H1 (cell line): ENCODE measurements at regions not wholly inside any gene's neighbourhood (a gene's known extent, or its start where the extent isn't known, plus 50 kb on each side); places are given as distances from the start of the nearest gene placed in this dataset.

ENCODE experiments used
- CTCF ChIA-PET: fragments of 300-600 bp; sonication (Branson Sonifier 250); formaldehyde crosslinking; loops from one replicate; lab custom pipeline; 2021; ENCODE audit not compliant: partially characterized antibody; lab: Charles Lee
- POLR2A ChIA-PET: fragments of 300-600 bp; sonication (Branson Sonifier 250); formaldehyde crosslinking; loops from one replicate; lab custom pipeline; 2021; ENCODE audit warnings: inconsistent platforms; ENCODE audit not compliant: partially characterized antibody; lab: Charles Lee
- DNase-seq, 2 experiments: peaks; one replicate each; pipeline versions ENCODE4 v3.0.0 to v3.0.0-alpha.2; 2010 to 2022; ENCODE audit warnings: low spot score in 2 of 2, low read depth in 1 of 2, mixed read lengths in 1 of 2
- FAIRE-seq: peaks from 2 replicates; lab custom pipeline; 2011; peaks lifted over from hg19 to GRCh38; lab: Jason Lieb, UNC
- H2AFZ ChIP-seq: 2 replicates; pipeline ENCODE4 v1.8.1; 2012; ENCODE audit warnings: low read length, inconsistent platforms
- H2AK5ac ChIP-seq: 2 replicates; pipeline ENCODE4 v1.6.1; 2013; ENCODE audit warnings: low read depth, low read length
- H2BK120ac ChIP-seq: replicated peaks from 2 replicates; pipeline ENCODE3; 2013; ENCODE audit warnings: low read depth, low read length, inconsistent platforms
- H2BK12ac ChIP-seq: 2 replicates; pipeline ENCODE4 v1.6.1; 2013; ENCODE audit warnings: low read depth, low read length
- H2BK15ac ChIP-seq: 2 replicates; pipeline ENCODE4 v1.6.1; 2013; ENCODE audit warnings: low read length
- H2BK20ac ChIP-seq: 2 replicates; pipeline ENCODE4 v1.6.1; 2013; ENCODE audit warnings: low read length
- H2BK5ac ChIP-seq: 2 replicates; pipeline ENCODE4 v1.6.1; 2013; ENCODE audit warnings: low read depth, low read length
- H3K14ac ChIP-seq: 2 replicates; pipeline ENCODE4 v1.6.1; 2013; ENCODE audit warnings: inconsistent platforms; ENCODE audit not compliant: insufficient read length
- H3K18ac ChIP-seq: 2 replicates; pipeline ENCODE4 v1.6.1; 2013; ENCODE audit warnings: low read length; ENCODE audit errors: extremely low read depth
- H3K23ac ChIP-seq: 2 replicates; pipeline ENCODE4 v1.6.1; 2013; ENCODE audit warnings: inconsistent platforms; ENCODE audit not compliant: insufficient read length
- H3K23me2 ChIP-seq: 2 replicates; pipeline ENCODE4 v1.6.1; 2013; ENCODE audit warnings: low read depth, low read length
- H3K27ac ChIP-seq: 2 replicates; pipeline ENCODE4 v1.6.1; 2011; ENCODE audit warnings: low read depth, low read length, inconsistent platforms
- H3K27me3 ChIP-seq, 4 experiments: replicated peaks in 1 of 4; 1 replicate in 1 of 4; 2 replicates in 3 of 4; pipeline versions ENCODE4 v1.6.1 to v1.8.1; 2011 to 2013; ENCODE audit warnings: low read length in 3 of 4, mild to moderate bottlenecking in 3 of 4, inconsistent platforms in 2 of 4, mixed read lengths in 2 of 4, moderate library complexity in 1 of 4; ENCODE audit not compliant: control insufficient read depth in 3 of 4, insufficient read depth in 3 of 4; ENCODE audit errors: extremely low read depth in 1 of 4
- H3K36me3 ChIP-seq, 4 experiments: 2 replicates each; pipeline versions ENCODE4 v1.6.1 to v1.8.1; 2011 to 2013; ENCODE audit warnings: mild to moderate bottlenecking in 4 of 4, low read length in 3 of 4, moderate library complexity in 2 of 4, control low read depth in 1 of 4, inconsistent platforms in 1 of 4; ENCODE audit not compliant: insufficient read depth in 4 of 4, control insufficient read depth in 2 of 4
- H3K4ac ChIP-seq: replicated peaks from 2 replicates; pipeline ENCODE3; 2013; ENCODE audit warnings: low read length, low read depth, mixed read lengths, inconsistent platforms; ENCODE audit not compliant: insufficient read length
- H3K4me1 ChIP-seq, 4 experiments: replicated peaks in 1 of 4; 1 replicate in 1 of 4; 2 replicates in 3 of 4; pipeline versions ENCODE4 v1.6.1 to v1.8.1; 2011 to 2013; ENCODE audit warnings: low read length in 3 of 4, inconsistent platforms in 2 of 4, mixed read lengths in 1 of 4; ENCODE audit not compliant: insufficient read depth in 4 of 4, control insufficient read depth in 3 of 4
- H3K4me2 ChIP-seq, 2 experiments: 2 replicates each; pipeline versions ENCODE4 v1.6.1 to v1.8.1; 2011 to 2013; ENCODE audit warnings: low read depth in 2 of 2, low read length in 2 of 2, control low read depth in 1 of 2, inconsistent platforms in 1 of 2, mild to moderate bottlenecking in 1 of 2; ENCODE audit not compliant: insufficient read depth in 1 of 2
- H3K4me3 ChIP-seq, 4 experiments: fragments of 200-600, 300-600 bp in 1 of 4; sonication (generic), shearing (Covaris generic), sonication (Bioruptor Twin) in 1 of 4; 2 replicates each; pipeline versions ENCODE4 v1.5.1 to v1.8.1; 2011 to 2016; ENCODE audit warnings: low read length in 4 of 4, low read depth in 3 of 4, control low read depth in 2 of 4, inconsistent platforms in 2 of 4, mild to moderate bottlenecking in 2 of 4, mixed read lengths in 1 of 4, moderate library complexity in 1 of 4; ENCODE audit not compliant: insufficient read depth in 2 of 4; ENCODE audit errors: extremely low read depth in 1 of 4
- H3K56ac ChIP-seq: replicated peaks from 2 replicates; pipeline ENCODE3; 2013; ENCODE audit warnings: low read depth, mild to moderate bottlenecking, mixed read lengths, low read length, inconsistent platforms; ENCODE audit not compliant: insufficient read length
- H3K79me1 ChIP-seq: 2 replicates; pipeline ENCODE4 v1.6.1; 2013; ENCODE audit warnings: low read depth, low read length, control low read depth
- H3K79me2 ChIP-seq, 2 experiments: 2 replicates each; pipeline versions ENCODE4 v1.6.1 to v1.8.1; 2012 to 2013; ENCODE audit warnings: low read length in 2 of 2, mild to moderate bottlenecking in 2 of 2, inconsistent platforms in 1 of 2; ENCODE audit not compliant: insufficient read depth in 2 of 2, control insufficient read depth in 1 of 2
- H3K9ac ChIP-seq, 4 experiments: replicated peaks in 1 of 4; 1 replicate in 1 of 4; 2 replicates in 3 of 4; pipeline versions ENCODE4 v1.6.1 to v1.8.1; 2011 to 2013; ENCODE audit warnings: low read depth in 3 of 4, low read length in 3 of 4, control low read depth in 2 of 4, mild to moderate bottlenecking in 2 of 4, moderate library complexity in 2 of 4, inconsistent platforms in 1 of 4; ENCODE audit errors: extremely low read depth in 1 of 4
- H3K9me3 ChIP-seq, 2 experiments: 2 replicates each; pipeline versions ENCODE4 v1.6.1 to v1.8.1; 2012 to 2013; ENCODE audit warnings: mild to moderate bottlenecking in 2 of 2, moderate library complexity in 2 of 2, control low read depth in 1 of 2, inconsistent platforms in 1 of 2, low read depth in 1 of 2, low read length in 1 of 2, mixed read lengths in 1 of 2; ENCODE audit not compliant: insufficient read depth in 2 of 2
- H4K20me1 ChIP-seq, 2 experiments: replicated peaks in 1 of 2; 2 replicates each; pipeline versions ENCODE3 to v1.8.1; 2011 to 2013; ENCODE audit warnings: inconsistent platforms in 2 of 2, low read length in 2 of 2, mild to moderate bottlenecking in 1 of 2; ENCODE audit not compliant: insufficient read depth in 2 of 2, control insufficient read depth in 1 of 2
- H4K5ac ChIP-seq: 2 replicates; pipeline ENCODE4 v1.6.1; 2013; ENCODE audit warnings: low read length, low read depth, mixed read lengths, inconsistent platforms; ENCODE audit not compliant: insufficient read length
- H4K8ac ChIP-seq: 2 replicates; pipeline ENCODE4 v1.8.0; 2013; ENCODE audit warnings: mild to moderate bottlenecking, moderate library complexity, low read length, inconsistent platforms; ENCODE audit not compliant: insufficient read depth; ENCODE audit errors: extremely low read depth
- H4K91ac ChIP-seq: replicated peaks from 2 replicates; pipeline ENCODE3; 2013; ENCODE audit warnings: low read length, mixed read lengths, inconsistent platforms; ENCODE audit not compliant: insufficient read length
- ASH2L ChIP-seq: fragments of 200-600, 300-600 bp; sonication (generic); IDR thresholded peaks from one replicate; pipeline ENCODE4 v1.7.1; 2017; ENCODE audit warnings: low read length
- BRCA1 ChIP-seq: IDR thresholded peaks from 2 replicates; pipeline ENCODE4 v1.6.1; 2012; ENCODE audit warnings: low read depth, low read length, improper control_type of control experiment
- CEBPB ChIP-seq: IDR thresholded peaks from 2 replicates; pipeline ENCODE4 v1.6.1; 2012; ENCODE audit warnings: low read depth, low read length
- EZH2 ChIP-seq: fragments of 200-600 bp; sonication (generic); IDR thresholded peaks from 2 replicates; pipeline ENCODE4 v1.7.1; 2012; ENCODE audit warnings: low read depth, mild to moderate bottlenecking, moderate library complexity, low read length, inconsistent platforms; ENCODE audit not compliant: severe bottlenecking
- KDM1A ChIP-seq: fragments of 200-600, 300-600 bp; sonication (generic); IDR thresholded peaks from 2 replicates; pipeline ENCODE4 v1.7.1; 2016; ENCODE audit warnings: mild to moderate bottlenecking, low read length, borderline replicate concordance
- MAX ChIP-seq: IDR thresholded peaks from 2 replicates; pipeline ENCODE4 v1.6.1; 2012; ENCODE audit warnings: inconsistent platforms
- SIN3A ChIP-seq, 2 experiments: IDR thresholded peaks in 1 of 2; conservative IDR thresholded peaks in 1 of 2; 2 replicates each; pipeline ENCODE4 v1.6.1; 2011 to 2012; ENCODE audit warnings: low read length in 2 of 2, improper control_type of control experiment in 1 of 2, low read depth in 1 of 2, mild to moderate bottlenecking in 1 of 2
- SP1 ChIP-seq: IDR thresholded peaks from 2 replicates; pipeline ENCODE4 v1.6.1; 2011; ENCODE audit warnings: low read depth, low read length
- SRF ChIP-seq: IDR thresholded peaks from 2 replicates; pipeline ENCODE4 v1.6.1; 2011; ENCODE audit warnings: mild to moderate bottlenecking, low read depth, low read length, moderate library complexity
- WGBS, 2 experiments: shearing (Covaris generic) in 1 of 2; methylation state at CpG; one replicate each; pipeline versions ENCODE4 v1.1.6 to v1.1.7; 2013 to 2015; ENCODE audit warnings: low lambda C conversion rate in 2 of 2, mixed read lengths in 2 of 2, inconsistent platforms in 1 of 2, low coverage in 1 of 2, missing lambda C conversion rate in 1 of 2; ENCODE audit not compliant: insufficient replicate concordance in 2 of 2, insufficient coverage in 1 of 2, insufficient read length in 1 of 2; ENCODE audit errors: extremely low coverage in 1 of 2, missing lambda C conversion rate in 1 of 2; 5-methylcytosine and 5-hydroxymethylcytosine counted together
- TF ChIP-seq, protein P1 (sequence below): IDR thresholded peaks from 2 replicates; pipeline ENCODE4 v1.6.1; 2011; ENCODE audit warnings: low read depth, mild to moderate bottlenecking, low read length; ENCODE audit not compliant: insufficient read depth
- TF ChIP-seq, protein P2 (sequence below), 3 experiments: IDR thresholded peaks; 1 replicate in 2 of 3; 2 replicates in 1 of 3; pipeline versions ENCODE4 v1.5.1 to v1.6.1; 2011; ENCODE audit warnings: low read length in 3 of 3, mild to moderate bottlenecking in 3 of 3, inconsistent platforms in 2 of 3, low read depth in 1 of 3, moderate library complexity in 1 of 3; ENCODE audit not compliant: insufficient read depth in 1 of 3; ENCODE audit errors: control extremely low read depth in 1 of 3

DNA sequence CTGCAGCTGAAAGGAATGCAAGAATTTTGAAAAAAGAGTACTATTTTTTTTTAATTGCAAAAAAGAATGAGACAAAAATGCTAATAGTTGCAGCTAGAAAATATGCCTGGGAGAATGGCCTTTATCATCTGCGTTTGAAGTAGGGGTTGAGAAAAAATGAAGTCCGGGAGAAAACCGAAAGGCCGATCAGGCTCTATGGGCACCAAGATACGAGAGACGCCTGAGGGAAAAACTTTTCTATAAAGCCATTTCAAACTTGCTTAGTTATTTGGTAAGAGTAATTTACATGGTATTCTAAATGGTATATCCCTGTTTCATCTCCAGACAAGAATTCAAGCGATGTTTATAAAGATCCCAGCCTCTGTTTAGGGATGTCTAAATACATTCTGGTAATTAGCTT is 99.3 kb upstream of the EFNA5 start:
- Histone ChIP-seq H2BK15ac (no peak overlapping the region), H3K14ac (no peak overlapping the region), H2BK120ac (no peak overlapping the region), H4K20me1 (no peaks in the 10 kb centered on the region), H3K56ac (no peak overlapping the region), H3K23ac (no peak overlapping the region), H3K79me2 (no peaks in the 10 kb centered on the region), H3K4me3 (no peak overlapping the region), H3K4me1 (peaks cover 0 to 19% (median 6%) of the 10 kb centered on the region in 4 experiments; a peak in 5 of 7 replicates), H4K5ac (no peak overlapping the region), H3K4me2 (no peak overlapping the region), H3K18ac (no peak overlapping the region), H3K36me3 (no peaks in the 10 kb centered on the region), H2AFZ (no peak overlapping the region), H2BK5ac (no peak overlapping the region), H2AK5ac (no peak overlapping the region), H3K79me1 (no peaks in the 10 kb centered on the region), H2BK12ac (no peak overlapping the region), H4K8ac (no peak overlapping the region), H3K4ac (no peak overlapping the region), H3K23me2 (no peaks in the 10 kb centered on the region), H2BK20ac (no peak overlapping the region), H4K91ac (no peak overlapping the region), H3K27me3 (no peaks in the 10 kb centered on the region; a peak in 1 of 7 replicates), H3K9ac (no peak overlapping the region), H3K27ac (no peak overlapping the region), H3K9me3 (no peaks in the 10 kb centered on the region)
- FAIRE-seq (no peak), DNase-seq (no peak)
- POLR2A ChIA-PET, result interaction anchor here (0.5 kb wide), 1 partner anchor 1470 kb away, joined by 3 read pairs; no protein-coding TSS in a partner anchor
- CTCF ChIA-PET, result no interaction called here
- WGBS, 2 experiments, result 87% methylated on average over 7 of the region's 7 CpGs; no CpG with 5 or more reads in 1 of the 2 experiments
- no peak for TF ChIP-seq SP1
- no peak for TF ChIP-seq ASH2L
- TF ChIP-seq, protein P1, sequence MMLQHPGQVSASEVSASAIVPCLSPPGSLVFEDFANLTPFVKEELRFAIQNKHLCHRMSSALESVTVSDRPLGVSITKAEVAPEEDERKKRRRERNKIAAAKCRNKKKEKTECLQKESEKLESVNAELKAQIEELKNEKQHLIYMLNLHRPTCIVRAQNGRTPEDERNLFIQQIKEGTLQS, result no peak
- no peak for TF ChIP-seq CEBPB
- no peak for TF ChIP-seq KDM1A
- TF ChIP-seq BRCA1, result no peak
- TF ChIP-seq EZH2, result no peak
- no peak for TF ChIP-seq SIN3A (conservative IDR thresholded peaks at IDR 0.05 in 1 of 2, IDR thresholded peaks at IDR 0.05 in 1 of 2; ENCODE audit: low read depth in 1 of 2, low read length in 2 of 2)
- TF ChIP-seq SRF, result no peak
- TF ChIP-seq, protein P2, sequence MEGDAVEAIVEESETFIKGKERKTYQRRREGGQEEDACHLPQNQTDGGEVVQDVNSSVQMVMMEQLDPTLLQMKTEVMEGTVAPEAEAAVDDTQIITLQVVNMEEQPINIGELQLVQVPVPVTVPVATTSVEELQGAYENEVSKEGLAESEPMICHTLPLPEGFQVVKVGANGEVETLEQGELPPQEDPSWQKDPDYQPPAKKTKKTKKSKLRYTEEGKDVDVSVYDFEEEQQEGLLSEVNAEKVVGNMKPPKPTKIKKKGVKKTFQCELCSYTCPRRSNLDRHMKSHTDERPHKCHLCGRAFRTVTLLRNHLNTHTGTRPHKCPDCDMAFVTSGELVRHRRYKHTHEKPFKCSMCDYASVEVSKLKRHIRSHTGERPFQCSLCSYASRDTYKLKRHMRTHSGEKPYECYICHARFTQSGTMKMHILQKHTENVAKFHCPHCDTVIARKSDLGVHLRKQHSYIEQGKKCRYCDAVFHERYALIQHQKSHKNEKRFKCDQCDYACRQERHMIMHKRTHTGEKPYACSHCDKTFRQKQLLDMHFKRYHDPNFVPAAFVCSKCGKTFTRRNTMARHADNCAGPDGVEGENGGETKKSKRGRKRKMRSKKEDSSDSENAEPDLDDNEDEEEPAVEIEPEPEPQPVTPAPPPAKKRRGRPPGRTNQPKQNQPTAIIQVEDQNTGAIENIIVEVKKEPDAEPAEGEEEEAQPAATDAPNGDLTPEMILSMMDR (IDR thresholded peaks at IDR 0.05; ENCODE audit: control extremely low read depth in 1 of 3, insufficient read depth in 1 of 3, low read depth in 1 of 3, low read length in 3 of 3), result no peak
- no peak for TF ChIP-seq MAX
